Right lobe of liver (tissue), 4 donors: ENCODE measurements at regions not wholly inside any gene's neighbourhood (a gene's known extent, or its start where the extent isn't known, plus 50 kb on each side); places are given as distances from the start of the nearest gene placed in this dataset.

Experiments
- POLR2A ChIP-seq: fragments of 450-650 bp; IDR thresholded peaks from one replicate; pipeline ENCODE4 v1.6.1; 2017; ENCODE audit warnings: antibody characterized with exemption, mild to moderate bottlenecking
- TF ChIP-seq, protein P1 (sequence below), 4 donors: fragments of 200-600 bp in 3 of 4; fragments of 450-650 bp in 1 of 4; IDR thresholded peaks; one replicate each; pipeline versions ENCODE4 v1.5.1 to v1.8.0; 2016 to 2022; ENCODE audit warnings: antibody characterized with exemption in 4 of 4, mild to moderate bottlenecking in 2 of 4
- donor health status: DM: no; HTN: no; CAD: no.
- donor health status: DM: no; HTN: no; CAD: no.
- donor health status: DM: no; HTN: yes; CAD: no.

DNA sequence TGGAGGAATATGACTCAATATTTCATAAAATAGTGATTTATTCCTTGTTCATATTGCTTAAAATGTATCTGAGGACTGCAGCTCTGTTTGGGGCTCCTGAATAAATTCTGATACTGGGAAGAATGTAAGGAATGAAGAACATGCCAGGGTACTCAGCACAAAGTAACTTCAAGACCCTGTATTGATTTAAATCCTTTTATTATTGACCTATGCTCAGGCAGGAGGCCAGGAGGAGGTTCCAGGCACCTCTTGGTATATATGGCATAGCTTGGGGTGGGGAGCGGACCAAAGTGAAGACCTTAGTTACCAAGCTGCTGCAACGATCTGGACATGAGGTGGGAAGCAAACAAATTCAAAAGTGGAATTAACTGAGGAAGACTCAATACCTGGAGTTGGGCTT lies 142.8 kb upstream of the PEX5L start:
- TF ChIP-seq, protein P1, sequence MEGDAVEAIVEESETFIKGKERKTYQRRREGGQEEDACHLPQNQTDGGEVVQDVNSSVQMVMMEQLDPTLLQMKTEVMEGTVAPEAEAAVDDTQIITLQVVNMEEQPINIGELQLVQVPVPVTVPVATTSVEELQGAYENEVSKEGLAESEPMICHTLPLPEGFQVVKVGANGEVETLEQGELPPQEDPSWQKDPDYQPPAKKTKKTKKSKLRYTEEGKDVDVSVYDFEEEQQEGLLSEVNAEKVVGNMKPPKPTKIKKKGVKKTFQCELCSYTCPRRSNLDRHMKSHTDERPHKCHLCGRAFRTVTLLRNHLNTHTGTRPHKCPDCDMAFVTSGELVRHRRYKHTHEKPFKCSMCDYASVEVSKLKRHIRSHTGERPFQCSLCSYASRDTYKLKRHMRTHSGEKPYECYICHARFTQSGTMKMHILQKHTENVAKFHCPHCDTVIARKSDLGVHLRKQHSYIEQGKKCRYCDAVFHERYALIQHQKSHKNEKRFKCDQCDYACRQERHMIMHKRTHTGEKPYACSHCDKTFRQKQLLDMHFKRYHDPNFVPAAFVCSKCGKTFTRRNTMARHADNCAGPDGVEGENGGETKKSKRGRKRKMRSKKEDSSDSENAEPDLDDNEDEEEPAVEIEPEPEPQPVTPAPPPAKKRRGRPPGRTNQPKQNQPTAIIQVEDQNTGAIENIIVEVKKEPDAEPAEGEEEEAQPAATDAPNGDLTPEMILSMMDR (IDR thresholded peaks at IDR 0.05): no peak
- TF ChIP-seq POLR2A: no peak
